ENCODE measurements at regions not wholly inside any gene's neighbourhood (a gene's known extent, or its start where the extent isn't known, plus 50 kb on each side); places are given as distances from the start of the nearest gene placed in this dataset.

GRCh38 chrX:25143596-25143995, 127.8 kb upstream of the ARX start:
- CTCF ChIA-PET: interaction anchor here (0.6 to 5.1 kb wide), 33 partner anchors 9 to 961 kb away, joined by 3 to 60 read pairs (median 4); no protein-coding TSS in a partner anchor
- H3K36me3 ChIP-seq (ENCODE audit: control insufficient read depth in 2 of 2, insufficient read depth in 1 of 2, low read length in 2 of 2): no peaks in the 10 kb centered on the region
- no peak for TF ChIP-seq ZNF157 (tag by site-specific recombination; IDR thresholded peaks at IDR 0.05)
- no peak for TF ChIP-seq ZNF175 (tag by site-specific recombination; IDR thresholded peaks at IDR 0.05)
- no peak for TF ChIP-seq ATF2 (tag by site-specific recombination; IDR thresholded peaks at IDR 0.05; ENCODE audit: low read depth)
- TF ChIP-seq ZSCAN16 (tag by site-specific recombination; IDR thresholded peaks at IDR 0.05): no peak
- no peak for TF ChIP-seq ZNF521 (tag by site-specific recombination; IDR thresholded peaks at IDR 0.05)
- TF ChIP-seq ZNF677 (tag by site-specific recombination; IDR thresholded peaks at IDR 0.05): no peak
- TF ChIP-seq, protein P1, sequence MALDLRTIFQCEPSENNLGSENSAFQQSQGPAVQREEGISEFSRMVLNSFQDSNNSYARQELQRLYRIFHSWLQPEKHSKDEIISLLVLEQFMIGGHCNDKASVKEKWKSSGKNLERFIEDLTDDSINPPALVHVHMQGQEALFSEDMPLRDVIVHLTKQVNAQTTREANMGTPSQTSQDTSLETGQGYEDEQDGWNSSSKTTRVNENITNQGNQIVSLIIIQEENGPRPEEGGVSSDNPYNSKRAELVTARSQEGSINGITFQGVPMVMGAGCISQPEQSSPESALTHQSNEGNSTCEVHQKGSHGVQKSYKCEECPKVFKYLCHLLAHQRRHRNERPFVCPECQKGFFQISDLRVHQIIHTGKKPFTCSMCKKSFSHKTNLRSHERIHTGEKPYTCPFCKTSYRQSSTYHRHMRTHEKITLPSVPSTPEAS (tag by site-specific recombination; IDR thresholded peaks at IDR 0.05): no peak
- no peak for TF ChIP-seq TRIM28 (IDR thresholded peaks at IDR 0.05; ENCODE audit: borderline replicate concordance, low read length)
- no peak for TF ChIP-seq ZNF221 (tag by site-specific recombination; IDR thresholded peaks at IDR 0.05; ENCODE audit: borderline replicate concordance)
- TF ChIP-seq BCL6B (tag by site-specific recombination; IDR thresholded peaks at IDR 0.05): no peak
- TF ChIP-seq ZNF223 (tag by site-specific recombination; IDR thresholded peaks at IDR 0.05): no peak
- TF ChIP-seq, protein P2, sequence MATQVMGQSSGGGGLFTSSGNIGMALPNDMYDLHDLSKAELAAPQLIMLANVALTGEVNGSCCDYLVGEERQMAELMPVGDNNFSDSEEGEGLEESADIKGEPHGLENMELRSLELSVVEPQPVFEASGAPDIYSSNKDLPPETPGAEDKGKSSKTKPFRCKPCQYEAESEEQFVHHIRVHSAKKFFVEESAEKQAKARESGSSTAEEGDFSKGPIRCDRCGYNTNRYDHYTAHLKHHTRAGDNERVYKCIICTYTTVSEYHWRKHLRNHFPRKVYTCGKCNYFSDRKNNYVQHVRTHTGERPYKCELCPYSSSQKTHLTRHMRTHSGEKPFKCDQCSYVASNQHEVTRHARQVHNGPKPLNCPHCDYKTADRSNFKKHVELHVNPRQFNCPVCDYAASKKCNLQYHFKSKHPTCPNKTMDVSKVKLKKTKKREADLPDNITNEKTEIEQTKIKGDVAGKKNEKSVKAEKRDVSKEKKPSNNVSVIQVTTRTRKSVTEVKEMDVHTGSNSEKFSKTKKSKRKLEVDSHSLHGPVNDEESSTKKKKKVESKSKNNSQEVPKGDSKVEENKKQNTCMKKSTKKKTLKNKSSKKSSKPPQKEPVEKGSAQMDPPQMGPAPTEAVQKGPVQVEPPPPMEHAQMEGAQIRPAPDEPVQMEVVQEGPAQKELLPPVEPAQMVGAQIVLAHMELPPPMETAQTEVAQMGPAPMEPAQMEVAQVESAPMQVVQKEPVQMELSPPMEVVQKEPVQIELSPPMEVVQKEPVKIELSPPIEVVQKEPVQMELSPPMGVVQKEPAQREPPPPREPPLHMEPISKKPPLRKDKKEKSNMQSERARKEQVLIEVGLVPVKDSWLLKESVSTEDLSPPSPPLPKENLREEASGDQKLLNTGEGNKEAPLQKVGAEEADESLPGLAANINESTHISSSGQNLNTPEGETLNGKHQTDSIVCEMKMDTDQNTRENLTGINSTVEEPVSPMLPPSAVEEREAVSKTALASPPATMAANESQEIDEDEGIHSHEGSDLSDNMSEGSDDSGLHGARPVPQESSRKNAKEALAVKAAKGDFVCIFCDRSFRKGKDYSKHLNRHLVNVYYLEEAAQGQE (tag by site-specific recombination; IDR thresholded peaks at IDR 0.05): no peak
- TF ChIP-seq ZBTB48 (tag by site-specific recombination; IDR thresholded peaks at IDR 0.05): no peak
- no peaks in the 10 kb centered on the region for H3K4me1 ChIP-seq (ENCODE audit: control insufficient read depth, insufficient read depth, low read length)
- no peak overlapping the region for H3K4me3 ChIP-seq (ENCODE audit: low read depth, low read length)
- H3K9me3 ChIP-seq (ENCODE audit: control insufficient read depth, insufficient read depth, low read depth, low read length): no peaks in the 10 kb centered on the region
- H3K27ac ChIP-seq (ENCODE audit: extremely low read depth, low read depth, low read length): no peak overlapping the region
- POLR2A ChIA-PET: no interaction called here

- ChIA-PET POLR2A (no interaction called here), CTCF (interaction anchor here (0.5 to 5.1 kb wide), 5 partner anchors 58 to 389 kb away, joined by 3 to 60 read pairs (median 3); no protein-coding TSS in a partner anchor)
- Histone ChIP-seq H3K9me3 (ENCODE audit: control insufficient read depth, insufficient read depth, low read depth, low read length) (no peaks in the 10 kb centered on the region), H3K27ac (ENCODE audit: extremely low read depth, low read depth, low read length) (no peak overlapping the region), H3K4me3 (ENCODE audit: low read depth, low read length) (no peak overlapping the region), H3K36me3 (ENCODE audit: control insufficient read depth in 2 of 2, insufficient read depth in 1 of 2, low read length in 2 of 2) (no peaks in the 10 kb centered on the region), H3K4me1 (ENCODE audit: control insufficient read depth, insufficient read depth, low read length) (no peaks in the 10 kb centered on the region)
- TF ChIP-seq ZEB2 (tag by site-specific recombination; IDR thresholded peaks at IDR 0.05): no peak
- TF ChIP-seq, protein P3, sequence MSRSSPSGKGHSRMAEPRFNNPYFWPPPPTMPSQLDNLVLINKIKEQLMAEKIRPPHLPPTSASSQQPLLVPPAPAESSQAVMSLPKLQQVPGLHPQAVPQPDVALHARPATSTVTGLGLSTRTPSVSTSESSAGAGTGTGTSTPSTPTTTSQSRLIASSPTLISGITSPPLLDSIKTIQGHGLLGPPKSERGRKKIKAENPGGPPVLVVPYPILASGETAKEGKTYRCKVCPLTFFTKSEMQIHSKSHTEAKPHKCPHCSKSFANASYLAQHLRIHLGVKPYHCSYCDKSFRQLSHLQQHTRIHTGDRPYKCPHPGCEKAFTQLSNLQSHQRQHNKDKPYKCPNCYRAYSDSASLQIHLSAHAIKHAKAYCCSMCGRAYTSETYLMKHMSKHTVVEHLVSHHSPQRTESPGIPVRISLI (tag by site-specific recombination; IDR thresholded peaks at IDR 0.05): no peak
- no peak for TF ChIP-seq ZNF433 (tag by site-specific recombination; IDR thresholded peaks at IDR 0.05; ENCODE audit: low read depth)
- no peak for TF ChIP-seq PRDM10 (tag by site-specific recombination; IDR thresholded peaks at IDR 0.05)
- no peak for TF ChIP-seq ZNF223 (tag by site-specific recombination; IDR thresholded peaks at IDR 0.05)
- TF ChIP-seq IKZF3 (tag by site-specific recombination; IDR thresholded peaks at IDR 0.05): no peak
- no peak for TF ChIP-seq ZNF473 (tag by site-specific recombination; IDR thresholded peaks at IDR 0.05)
- TF ChIP-seq ZNF654 (tag by site-specific recombination; IDR thresholded peaks at IDR 0.05; ENCODE audit: low read depth): no peak
- no peak for TF ChIP-seq SCRT1 (tag by site-specific recombination; IDR thresholded peaks at IDR 0.05; ENCODE audit: borderline replicate concordance)
- no peak for TF ChIP-seq YY1 (tag by site-specific recombination; IDR thresholded peaks at IDR 0.05)
These were observed 125.9 kb upstream of the ARX start for GRCh38 chrX:25141684-25142083.
